ENCODE measurements at regions not wholly inside any gene's neighbourhood (a gene's known extent, or its start where the extent isn't known, plus 50 kb on each side); places are given as distances from the start of the nearest gene placed in this dataset.

DNA sequence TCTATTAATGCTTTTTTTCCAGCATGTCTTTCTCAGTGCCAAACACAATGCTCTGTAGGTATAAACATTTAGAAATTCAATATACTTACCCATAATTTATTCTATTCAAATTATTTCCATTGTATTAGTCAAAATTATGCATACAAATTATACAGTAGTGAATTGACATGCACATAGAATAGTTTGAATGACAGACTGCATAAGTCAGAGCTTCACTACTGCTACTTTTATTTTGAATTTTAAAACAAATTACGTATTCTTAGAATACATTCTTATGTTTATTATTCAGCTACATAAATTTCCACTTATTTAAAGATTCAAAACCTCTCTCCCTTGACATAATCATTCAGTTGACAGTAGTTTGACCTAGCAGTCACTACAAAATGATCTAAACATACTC lies 808.0 kb upstream of the CCDC179 start:
- DNase-seq (ENCODE audit: low spot score) = no peak

DNA sequence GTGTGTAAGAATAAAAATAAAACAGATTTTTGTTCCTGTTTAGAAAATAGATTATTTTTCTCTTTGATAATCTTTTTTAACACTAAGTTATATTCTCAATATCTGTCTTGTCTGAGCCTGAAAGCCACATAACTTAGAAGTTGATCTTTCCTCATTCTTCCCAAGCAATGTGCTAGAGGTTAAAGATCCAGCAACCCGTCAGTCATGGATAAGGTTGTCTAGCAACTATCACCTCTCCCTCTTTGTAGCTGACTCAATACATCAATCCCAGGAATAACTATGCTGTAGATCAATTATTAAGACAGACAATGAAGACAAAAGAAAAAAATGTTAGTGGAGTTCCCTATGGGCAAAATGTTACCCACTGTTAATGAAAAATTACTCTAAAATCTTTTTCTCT lies 813.1 kb upstream of the CCDC179 start:
- DNase-seq (ENCODE audit: low spot score) = no peak

DNA sequence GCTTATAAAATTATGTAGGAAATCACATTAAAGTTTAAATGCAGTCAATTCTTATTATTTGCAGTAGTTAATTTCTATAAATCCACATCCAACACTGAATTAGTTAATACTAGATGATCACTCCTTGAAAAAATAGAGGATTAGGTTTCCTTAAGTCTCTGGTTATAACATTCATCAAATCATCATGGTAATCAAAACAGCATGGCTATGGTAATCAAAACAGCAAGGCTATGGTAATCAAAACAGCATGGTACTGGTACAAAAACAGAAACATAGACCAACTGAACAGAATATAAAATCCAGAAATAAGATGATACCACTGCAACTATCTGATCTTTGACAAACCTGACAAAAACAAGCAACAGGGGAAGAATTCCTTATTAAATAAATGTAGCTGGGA lies 814.6 kb upstream of the CCDC179 start:
- DNase-seq (ENCODE audit: low spot score) = no peak

DNA sequence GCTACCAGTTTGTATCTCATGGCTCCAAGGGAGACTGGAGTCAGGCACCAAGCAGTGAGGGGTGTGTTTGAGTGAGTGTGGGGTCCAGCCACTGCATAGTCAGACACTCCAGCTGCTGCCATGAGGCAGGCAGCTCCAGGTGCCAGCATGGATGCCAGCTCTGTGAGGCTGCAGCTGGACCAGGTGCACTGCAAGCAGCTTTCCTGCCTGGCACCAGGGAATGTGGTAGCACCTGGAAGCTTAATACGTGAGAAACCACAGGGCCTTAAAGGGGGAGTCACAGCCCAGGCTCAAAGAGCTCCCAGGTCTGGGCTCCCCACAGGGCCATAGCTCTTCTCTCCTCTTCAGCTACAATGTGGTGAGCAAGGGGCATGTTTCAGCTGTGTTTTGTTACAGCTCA lies 817.8 kb upstream of the LUZP2 start:
- DNase-seq (ENCODE audit: low spot score) = no peak

DNA sequence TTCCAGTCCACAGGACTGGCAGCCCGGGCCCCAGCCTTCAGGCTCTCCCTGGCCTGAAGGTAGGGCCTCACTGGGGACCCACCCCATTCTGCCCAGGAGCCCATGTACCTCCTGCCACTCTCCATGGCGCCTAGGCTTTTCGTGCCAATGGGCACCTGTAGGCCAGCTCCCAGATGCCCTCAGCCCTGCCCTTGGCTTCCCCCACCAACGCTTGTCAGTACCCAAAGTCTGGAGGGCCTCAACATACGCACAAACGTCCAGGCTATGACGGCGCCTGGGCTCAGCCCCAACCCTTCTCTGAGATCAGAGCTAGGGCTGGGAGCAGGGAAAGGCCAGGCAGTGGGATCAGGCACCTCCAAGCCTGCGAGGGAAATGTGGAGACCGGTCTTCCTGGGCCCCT lies 816.9 kb upstream of the LUZP2 start:
- no peak for DNase-seq (ENCODE audit: low spot score)

DNA sequence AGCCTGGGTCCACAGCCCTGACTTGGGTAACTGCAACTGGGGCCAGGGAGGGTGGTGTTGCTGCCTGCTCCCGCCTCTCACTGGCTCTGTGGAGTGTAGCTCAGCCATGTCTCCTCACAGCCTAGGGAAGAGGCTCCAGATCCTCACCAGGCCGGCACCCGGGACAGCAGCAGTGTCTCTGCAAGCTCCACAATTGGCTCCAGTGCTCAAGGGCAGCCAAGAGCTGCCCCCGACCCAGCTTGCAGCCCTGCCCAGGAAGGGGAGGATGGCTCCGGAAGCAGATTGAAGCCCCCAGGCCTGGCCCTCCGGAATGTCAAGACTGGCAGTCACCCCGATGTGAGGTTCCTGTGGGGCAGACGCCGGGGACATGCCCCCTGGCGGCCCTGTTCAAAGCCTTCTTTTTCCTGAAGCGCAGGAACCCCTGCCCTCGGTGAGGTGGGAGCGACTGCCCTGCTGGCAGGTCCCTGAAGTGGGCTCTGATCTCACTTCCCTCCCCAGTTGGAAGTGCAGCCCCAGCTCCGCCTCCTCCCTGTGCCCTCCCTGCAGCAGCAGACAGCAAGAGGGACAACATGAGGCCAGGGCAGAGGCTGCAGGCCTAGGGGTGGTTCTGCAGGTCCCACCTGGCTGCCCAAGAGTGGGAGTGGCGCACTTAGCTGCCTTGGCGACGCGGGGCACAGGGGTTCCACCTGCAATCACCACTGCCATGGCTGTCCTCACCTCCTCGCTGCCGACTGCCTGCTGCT lies 816.2 kb upstream of the LUZP2 start:
- no peak for DNase-seq (ENCODE audit: low spot score)

GRCh38 chr11:23684701-23685100 lies 812.2 kb upstream of the LUZP2 start:
- no peak for DNase-seq (ENCODE audit: low spot score)

- DNase-seq (ENCODE audit: low spot score) = no peak
Measured at GRCh38 chr11:23687991-23688390, 808.9 kb upstream of the LUZP2 start.

GRCh38 chr11:23688411-23688810 lies 808.4 kb upstream of the LUZP2 start:
- DNase-seq (ENCODE audit: low spot score) = no peak

GRCh38 chr11:23688835-23689234 lies 808.0 kb upstream of the LUZP2 start:
- DNase-seq (ENCODE audit: low spot score) = no peak

DNA sequence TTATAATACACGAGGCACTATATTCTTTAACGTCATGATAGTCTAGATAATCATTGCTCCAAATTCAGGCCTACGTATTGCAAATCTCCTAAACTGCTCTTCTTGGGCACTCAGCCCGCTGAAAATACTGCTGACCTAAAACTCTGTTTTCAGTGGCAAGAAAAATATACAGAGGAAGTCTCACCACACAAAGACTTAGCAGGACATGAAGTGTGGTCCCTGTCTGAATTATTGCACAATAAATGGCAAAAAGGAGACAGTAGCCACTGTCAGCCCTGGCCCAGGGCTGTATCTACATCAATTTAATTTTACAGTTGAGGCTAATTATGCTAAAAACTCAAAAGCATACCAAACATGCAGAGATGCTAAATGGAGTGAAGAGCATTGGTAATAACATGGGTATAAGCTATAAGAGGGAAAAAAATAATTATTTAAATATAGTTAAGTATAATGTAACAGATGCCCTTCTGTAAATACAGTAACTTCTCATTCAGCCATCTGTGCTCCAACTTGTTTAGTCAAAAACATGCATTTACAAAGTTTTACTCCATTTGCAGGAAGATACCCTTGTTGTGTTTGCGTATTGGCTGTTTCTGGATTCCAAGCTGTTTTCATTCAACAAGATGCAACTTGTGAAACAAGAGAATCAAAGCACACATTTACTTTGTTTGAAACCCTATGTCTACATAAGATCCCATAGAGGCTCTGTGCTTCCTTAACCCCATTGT lies 800.0 kb upstream of the LUZP2 start:
- no peak for DNase-seq (ENCODE audit: low spot score)

GRCh38 chr11:23704183-23704582 lies 792.7 kb upstream of the LUZP2 start:
- DNase-seq (ENCODE audit: low spot score) = no peak

GRCh38 chr11:23711981-23712380 lies 784.9 kb upstream of the LUZP2 start:
- DNase-seq (ENCODE audit: low spot score) = no peak

GRCh38 chr11:23719016-23719415 lies 777.8 kb upstream of the LUZP2 start:
- no peak for DNase-seq (ENCODE audit: low spot score)

DNA sequence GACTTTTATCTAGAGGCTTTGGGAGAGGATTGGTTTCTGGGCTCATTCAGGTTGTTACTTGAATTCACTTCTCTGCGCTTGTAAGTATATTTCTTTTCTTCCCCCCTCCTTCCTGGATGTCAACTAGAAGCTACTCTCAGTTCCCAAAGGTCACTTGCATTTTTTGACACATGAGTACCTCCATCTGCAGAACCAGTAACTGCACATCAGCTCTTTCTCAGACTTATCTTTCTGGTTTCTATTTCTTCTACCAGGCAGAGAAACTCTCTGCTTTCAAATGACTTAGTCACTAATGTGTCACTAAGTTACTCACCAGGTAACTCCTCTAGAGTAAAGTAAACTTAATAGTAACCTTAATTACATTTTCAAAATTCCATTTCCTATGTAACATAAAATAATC lies 773.0 kb upstream of the LUZP2 start:
- no peak for DNase-seq (ENCODE audit: low spot score)

- no peak for DNase-seq (ENCODE audit: low spot score)
Measured at GRCh38 chr11:23725752-23726151, 771.1 kb upstream of the LUZP2 start.

DNA sequence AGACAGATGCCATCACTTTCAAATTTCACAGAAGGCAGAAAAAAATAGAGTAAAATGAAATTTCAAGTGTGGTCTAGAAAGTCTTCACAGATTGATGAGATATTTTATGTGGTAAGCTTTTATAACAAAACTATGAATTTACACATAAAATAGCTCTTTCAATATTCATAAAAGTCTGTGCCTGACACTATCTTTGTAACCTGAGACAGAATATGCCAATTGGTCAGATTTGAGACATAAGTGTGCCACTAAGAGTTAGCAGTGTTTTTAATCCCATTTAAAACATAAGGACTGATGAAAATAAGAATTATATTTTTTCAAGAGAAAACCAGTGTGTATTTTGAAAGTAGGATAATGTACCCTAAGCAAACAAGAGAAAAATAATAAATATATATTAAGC lies 769.5 kb upstream of the LUZP2 start:
- no peak for DNase-seq (ENCODE audit: low spot score)

DNA sequence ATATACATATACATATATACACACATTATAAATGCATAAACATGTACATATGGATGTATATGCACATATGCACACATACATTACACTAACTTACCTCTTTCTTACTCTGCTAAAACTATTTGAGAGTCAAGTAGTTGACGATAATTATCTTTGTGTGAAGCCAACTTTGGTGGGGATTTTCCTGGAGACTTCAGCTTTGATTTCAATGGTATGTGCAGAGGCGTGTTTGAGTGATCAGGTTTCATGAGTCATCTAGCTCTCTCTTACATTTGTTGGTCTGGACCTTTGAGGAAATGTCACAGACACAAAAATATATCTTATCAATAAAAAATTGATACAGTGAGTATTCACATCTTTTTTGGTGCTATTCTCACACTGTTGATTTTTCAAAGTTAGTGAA lies 769.1 kb upstream of the LUZP2 start:
- DNase-seq (ENCODE audit: low spot score) = no peak

- DNase-seq (ENCODE audit: low spot score) = no peak
Measured at GRCh38 chr11:23729088-23729487, 767.8 kb upstream of the LUZP2 start.

- no peak for DNase-seq (ENCODE audit: low spot score)
Measured at GRCh38 chr11:23730307-23730998, 766.4 kb upstream of the LUZP2 start.

- no peak for DNase-seq (ENCODE audit: low spot score)
Measured at GRCh38 chr11:23732026-23732425, 764.8 kb upstream of the LUZP2 start.

GRCh38 chr11:23746896-23747295 lies 750.0 kb upstream of the LUZP2 start:
- no peak for DNase-seq (ENCODE audit: low spot score)

Data from mucosa of gallbladder (tissue), 1 donor.